ENCODE measurements at regions not wholly inside any gene's neighbourhood (a gene's known extent, or its start where the extent isn't known, plus 50 kb on each side); places are given as distances from the start of the nearest gene placed in this dataset.

GRCh38 chr20:50292591-50293283, 102.1 kb downstream of the CEBPB start (continued):
- TF ChIP-seq YY1 (IDR thresholded peaks at IDR 0.05; ENCODE audit: borderline replicate concordance in 1 of 3, control insufficient read depth in 1 of 3, extremely low read depth in 1 of 3, insufficient read depth in 3 of 3, insufficient read length in 1 of 3, insufficient replicate concordance in 2 of 3, low read depth in 1 of 3, low read length in 2 of 3) = no peak
- TF ChIP-seq SREBF1 (IDR thresholded peaks at IDR 0.05; ENCODE audit: borderline replicate concordance, low read depth, low read length) = 0 out of 2 replicates have a peak, but pooled peaks have one; percentile 29
- no peak for TF ChIP-seq FOXJ3 (CRISPR knock-in tag; IDR thresholded peaks at IDR 0.05)
- TF ChIP-seq CBX3 (IDR thresholded peaks at IDR 0.05; ENCODE audit: borderline replicate concordance in 1 of 2, low read length in 2 of 2) = peak in 1 of 2 experiments; percentile 15; a peak in 1 of 3 replicates
- TF ChIP-seq GTF2B (IDR thresholded peaks at IDR 0.05; ENCODE audit: extremely low read depth, insufficient read length) = no peak
- TF ChIP-seq CAMTA2 (CRISPR knock-in tag; conservative IDR thresholded peaks at IDR 0.05) = no peak
- TF ChIP-seq SMARCC2 (IDR thresholded peaks at IDR 0.05; ENCODE audit: low read depth) = peak; percentile 97
- TF ChIP-seq NFE2L1 (tag; IDR thresholded peaks at IDR 0.05; ENCODE audit: borderline replicate concordance, low read depth) = peak; percentile 100
- peak; percentile 13; the same call in 1 of the 2 replicates for TF ChIP-seq ZNF384 (IDR thresholded peaks at IDR 0.05; ENCODE audit: low read depth, low read length)
- 0 out of 2 replicates have a peak, but pooled peaks have one; percentile 11 for TF ChIP-seq ZNF347 (CRISPR knock-in tag; IDR thresholded peaks at IDR 0.05; ENCODE audit: low read depth)
- TF ChIP-seq COPS2 (conservative IDR thresholded peaks at IDR 0.05) = no peak
- peak; percentile 51 for TF ChIP-seq ZNF239 (CRISPR knock-in tag; IDR thresholded peaks at IDR 0.05)
- TF ChIP-seq RFX7 (CRISPR knock-in tag; IDR thresholded peaks at IDR 0.05) = peak; percentile 33; the same call in 1 of the 2 replicates
- TF ChIP-seq IFI16 (CRISPR knock-in tag; IDR thresholded peaks at IDR 0.05) = no peak
- TF ChIP-seq DACH1 (IDR thresholded peaks at IDR 0.05; ENCODE audit: partially characterized antibody) = peak; percentile 98
- no peak for TF ChIP-seq ZNF655 (CRISPR knock-in tag; IDR thresholded peaks at IDR 0.05)
- TF ChIP-seq EHMT2 (IDR thresholded peaks at IDR 0.05) = no peak
- peak; percentile 80; the same call in 1 of the 2 replicates for TF ChIP-seq ZNF395 (CRISPR knock-in tag; IDR thresholded peaks at IDR 0.05)
- peak; percentile 72; the same call in 1 of the 2 replicates for TF ChIP-seq ZNF431 (CRISPR knock-in tag; IDR thresholded peaks at IDR 0.05)
- peak; percentile 87 for TF ChIP-seq TOE1 (IDR thresholded peaks at IDR 0.05; ENCODE audit: borderline replicate concordance)
- TF ChIP-seq TOE1 (CRISPR knock-in tag; IDR thresholded peaks at IDR 0.05; ENCODE audit: borderline replicate concordance, low read depth) = no peak
- TF ChIP-seq KLF6 (CRISPR knock-in tag; IDR thresholded peaks at IDR 0.05; ENCODE audit: borderline replicate concordance) = peak; percentile 75; the same call in 1 of the 2 replicates
- TF ChIP-seq NKRF (IDR thresholded peaks at IDR 0.05; ENCODE audit: borderline replicate concordance) = no peak

Data from K562 (cell line).